ENCODE measurements at regions not wholly inside any gene's neighbourhood (a gene's known extent, or its start where the extent isn't known, plus 50 kb on each side); places are given as distances from the start of the nearest gene placed in this dataset.

DNA sequence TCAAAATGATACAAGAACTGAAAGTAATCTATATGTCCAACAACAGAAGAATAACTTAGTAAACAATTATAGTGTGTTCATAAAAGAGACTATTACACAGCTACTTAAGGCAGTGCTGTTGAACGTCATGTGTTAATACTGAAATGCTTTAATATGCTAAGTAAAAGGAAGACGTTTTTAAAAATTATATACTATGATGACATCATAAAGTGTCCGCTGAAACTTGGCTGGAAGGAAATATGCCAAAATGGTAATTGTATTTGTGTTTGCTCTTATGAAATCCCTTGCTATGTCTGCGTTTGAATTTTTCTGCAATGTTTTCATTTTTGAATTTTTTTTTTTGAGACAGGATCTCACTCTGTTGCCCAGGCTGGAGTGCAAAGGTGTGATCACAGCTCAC lies 679.3 kb downstream of the DHX35 start:
- H3K4me3 ChIP-seq (ENCODE audit: control insufficient read depth, low read depth, low read length), result no peak overlapping the region
- no peak for DNase-seq (ENCODE audit: low read depth)
- TF ChIP-seq, protein P1, sequence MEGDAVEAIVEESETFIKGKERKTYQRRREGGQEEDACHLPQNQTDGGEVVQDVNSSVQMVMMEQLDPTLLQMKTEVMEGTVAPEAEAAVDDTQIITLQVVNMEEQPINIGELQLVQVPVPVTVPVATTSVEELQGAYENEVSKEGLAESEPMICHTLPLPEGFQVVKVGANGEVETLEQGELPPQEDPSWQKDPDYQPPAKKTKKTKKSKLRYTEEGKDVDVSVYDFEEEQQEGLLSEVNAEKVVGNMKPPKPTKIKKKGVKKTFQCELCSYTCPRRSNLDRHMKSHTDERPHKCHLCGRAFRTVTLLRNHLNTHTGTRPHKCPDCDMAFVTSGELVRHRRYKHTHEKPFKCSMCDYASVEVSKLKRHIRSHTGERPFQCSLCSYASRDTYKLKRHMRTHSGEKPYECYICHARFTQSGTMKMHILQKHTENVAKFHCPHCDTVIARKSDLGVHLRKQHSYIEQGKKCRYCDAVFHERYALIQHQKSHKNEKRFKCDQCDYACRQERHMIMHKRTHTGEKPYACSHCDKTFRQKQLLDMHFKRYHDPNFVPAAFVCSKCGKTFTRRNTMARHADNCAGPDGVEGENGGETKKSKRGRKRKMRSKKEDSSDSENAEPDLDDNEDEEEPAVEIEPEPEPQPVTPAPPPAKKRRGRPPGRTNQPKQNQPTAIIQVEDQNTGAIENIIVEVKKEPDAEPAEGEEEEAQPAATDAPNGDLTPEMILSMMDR (conservative IDR thresholded peaks at IDR 0.05; ENCODE audit: control insufficient read depth, insufficient read depth, low read depth, low read length), result no peak

DNA sequence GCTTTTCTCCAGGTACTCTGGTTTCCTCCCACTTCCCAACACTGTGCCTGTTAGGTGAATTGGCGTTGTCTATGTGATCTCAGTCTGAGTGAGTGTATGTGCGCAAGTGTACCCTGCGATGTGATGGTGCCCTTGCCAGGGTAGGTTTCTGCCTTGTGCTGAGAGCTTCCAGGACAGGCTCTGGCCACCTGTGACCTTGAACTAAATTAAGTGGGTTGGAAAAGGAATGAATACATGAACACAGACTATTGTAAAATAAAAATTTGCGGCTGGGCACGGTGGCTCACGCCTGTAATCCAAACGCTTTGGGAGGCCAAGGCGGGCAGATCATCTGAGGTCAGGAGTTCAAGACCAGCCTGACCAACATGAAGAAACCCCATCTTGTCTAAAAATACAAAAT lies 678.0 kb downstream of the DHX35 start:
- H3K4me3 ChIP-seq (ENCODE audit: control insufficient read depth, low read depth, low read length), result no peak overlapping the region
- TF ChIP-seq, protein P1 (conservative IDR thresholded peaks at IDR 0.05; ENCODE audit: control insufficient read depth, insufficient read depth, low read depth, low read length), result no peak
- DNase-seq (ENCODE audit: low read depth), result no peak

DNA sequence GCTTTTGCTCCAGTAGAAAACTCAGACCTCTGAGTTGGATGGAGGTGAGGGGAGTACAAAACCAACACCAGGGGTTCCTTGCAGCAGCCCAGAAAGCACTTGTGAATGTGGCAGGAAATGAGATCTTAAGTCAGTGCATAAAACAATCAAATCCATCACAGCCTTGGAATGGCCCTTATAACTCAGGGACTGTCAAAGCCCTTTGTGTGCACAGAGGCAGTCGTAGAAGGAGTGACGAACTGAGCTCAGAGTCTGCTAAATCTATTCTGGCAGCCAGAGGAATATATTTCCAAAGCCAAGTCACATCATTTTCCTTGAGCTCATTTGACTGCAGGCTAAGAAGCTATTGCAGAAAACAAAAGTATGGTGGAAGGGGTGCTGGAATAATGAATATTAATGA lies 676.6 kb downstream of the DHX35 start:
- DNase-seq (ENCODE audit: low read depth), result no peak
- no peak overlapping the region for H3K4me3 ChIP-seq (ENCODE audit: control insufficient read depth, low read depth, low read length)
- TF ChIP-seq, protein P1 (conservative IDR thresholded peaks at IDR 0.05; ENCODE audit: control insufficient read depth, insufficient read depth, low read depth, low read length), result no peak

- TF ChIP-seq, protein P1 (conservative IDR thresholded peaks at IDR 0.05; ENCODE audit: control insufficient read depth, insufficient read depth, low read depth, low read length), result no peak
- no peak overlapping the region for H3K4me3 ChIP-seq (ENCODE audit: control insufficient read depth, low read depth, low read length)
- DNase-seq (ENCODE audit: low read depth), result no peak
Observed at GRCh38 chr20:39633689-39634088, 671.5 kb downstream of the DHX35 start.

GRCh38 chr20:39632757-39633156 lies 670.6 kb downstream of the DHX35 start:
- TF ChIP-seq, protein P1 (conservative IDR thresholded peaks at IDR 0.05; ENCODE audit: control insufficient read depth, insufficient read depth, low read depth, low read length), result no peak
- no peak overlapping the region for H3K4me3 ChIP-seq (ENCODE audit: control insufficient read depth, low read depth, low read length)
- DNase-seq (ENCODE audit: low read depth), result no peak

DNA sequence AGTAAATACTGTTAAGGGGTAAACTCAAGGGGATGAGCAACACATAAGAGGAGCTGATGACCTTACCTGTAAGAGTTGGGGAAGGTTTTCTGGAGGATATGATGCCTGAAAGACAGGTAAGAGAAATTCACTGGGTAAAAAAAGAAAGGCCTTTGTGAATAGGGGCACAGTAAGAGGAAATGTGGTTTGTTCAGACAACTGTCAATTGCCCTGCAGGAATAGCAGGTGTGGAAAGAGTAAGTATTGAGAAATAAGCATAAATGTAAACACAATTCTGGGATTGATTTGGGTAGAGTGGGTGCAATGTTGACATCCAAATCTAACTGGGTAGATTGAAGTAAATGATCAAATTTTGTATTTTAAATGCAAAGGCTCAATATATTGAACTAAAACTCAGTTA lies 670.0 kb downstream of the DHX35 start:
- no peak overlapping the region for H3K4me3 ChIP-seq (ENCODE audit: control insufficient read depth, low read depth, low read length)
- TF ChIP-seq, protein P1 (conservative IDR thresholded peaks at IDR 0.05; ENCODE audit: control insufficient read depth, insufficient read depth, low read depth, low read length), result no peak
- no peak for DNase-seq (ENCODE audit: low read depth)

- H3K4me3 ChIP-seq (ENCODE audit: control insufficient read depth, low read depth, low read length), result no peak overlapping the region
- peak; percentile 28 for DNase-seq (ENCODE audit: low read depth)
- TF ChIP-seq, protein P1 (conservative IDR thresholded peaks at IDR 0.05; ENCODE audit: control insufficient read depth, insufficient read depth, low read depth, low read length), result no peak
Observed at GRCh38 chr20:39631557-39631956, 669.4 kb downstream of the DHX35 start.
